ENCODE measurements at regions not wholly inside any gene's neighbourhood (a gene's known extent, or its start where the extent isn't known, plus 50 kb on each side); places are given as distances from the start of the nearest gene placed in this dataset.

- no peaks in the 10 kb centered on the region for H3K27me3 ChIP-seq (ENCODE audit: control insufficient read depth, insufficient read depth, low read length)
- H3K4me3 ChIP-seq (ENCODE audit: low read length), result no peak overlapping the region
- H3K36me3 ChIP-seq (ENCODE audit: insufficient read depth, low read length), result no peaks in the 10 kb centered on the region
- H3K9me3 ChIP-seq (replicated peaks; ENCODE audit: low read length), result no peaks in the 10 kb centered on the region
- no peak overlapping the region for H3K4me2 ChIP-seq (ENCODE audit: low read length)
- no peaks in the 10 kb centered on the region for H3K4me1 ChIP-seq (ENCODE audit: control insufficient read depth, insufficient read depth, low read length)
- no peak overlapping the region for H3K9ac ChIP-seq (ENCODE audit: low read depth, low read length)
Observed at GRCh38 chr18:51659781-51660180, 462.3 kb upstream of the MEX3C start.

GRCh38 chr18:51660188-51660715, 462.8 kb upstream of the MEX3C start:
- Histone ChIP-seq H3K4me2 (ENCODE audit: low read length) (no peak overlapping the region), H3K4me3 (ENCODE audit: low read length) (no peak overlapping the region), H3K4me1 (ENCODE audit: control insufficient read depth, insufficient read depth, low read length) (no peaks in the 10 kb centered on the region), H3K36me3 (ENCODE audit: insufficient read depth, low read length) (no peaks in the 10 kb centered on the region), H3K27me3 (ENCODE audit: control insufficient read depth, insufficient read depth, low read length) (no peaks in the 10 kb centered on the region), H3K9me3 (replicated peaks; ENCODE audit: low read length) (no peaks in the 10 kb centered on the region), H3K9ac (ENCODE audit: low read depth, low read length) (no peak overlapping the region)

- Histone ChIP-seq H3K27me3 (ENCODE audit: control insufficient read depth, insufficient read depth, low read length) (no peaks in the 10 kb centered on the region), H3K36me3 (ENCODE audit: insufficient read depth, low read length) (no peaks in the 10 kb centered on the region), H3K4me3 (ENCODE audit: low read length) (no peak overlapping the region), H3K9me3 (replicated peaks; ENCODE audit: low read length) (no peaks in the 10 kb centered on the region), H3K4me1 (ENCODE audit: control insufficient read depth, insufficient read depth, low read length) (no peaks in the 10 kb centered on the region), H3K4me2 (ENCODE audit: low read length) (no peak overlapping the region), H3K9ac (ENCODE audit: low read depth, low read length) (no peak overlapping the region)
Observed at GRCh38 chr18:51664236-51664635, 466.8 kb upstream of the MEX3C start.

GRCh38 chr18:51666763-51667191, 469.3 kb upstream of the MEX3C start:
- H3K4me2 ChIP-seq (ENCODE audit: low read length), result no peak overlapping the region
- H3K27me3 ChIP-seq (ENCODE audit: control insufficient read depth, insufficient read depth, low read length), result no peaks in the 10 kb centered on the region
- no peak overlapping the region for H3K9ac ChIP-seq (ENCODE audit: low read depth, low read length)
- no peaks in the 10 kb centered on the region for H3K9me3 ChIP-seq (replicated peaks; ENCODE audit: low read length)
- no peak overlapping the region for H3K4me3 ChIP-seq (ENCODE audit: low read length)
- no peaks in the 10 kb centered on the region for H3K36me3 ChIP-seq (ENCODE audit: insufficient read depth, low read length)
- no peaks in the 10 kb centered on the region for H3K4me1 ChIP-seq (ENCODE audit: control insufficient read depth, insufficient read depth, low read length)

GRCh38 chr18:51668101-51668500, 470.6 kb upstream of the MEX3C start:
- no peak overlapping the region for H3K4me2 ChIP-seq (ENCODE audit: low read length)
- no peaks in the 10 kb centered on the region for H3K27me3 ChIP-seq (ENCODE audit: control insufficient read depth, insufficient read depth, low read length)
- H3K36me3 ChIP-seq (ENCODE audit: insufficient read depth, low read length), result no peaks in the 10 kb centered on the region
- H3K4me1 ChIP-seq (ENCODE audit: control insufficient read depth, insufficient read depth, low read length), result no peaks in the 10 kb centered on the region
- no peaks in the 10 kb centered on the region for H3K9me3 ChIP-seq (replicated peaks; ENCODE audit: low read length)
- no peak overlapping the region for H3K4me3 ChIP-seq (ENCODE audit: low read length)
- no peak overlapping the region for H3K9ac ChIP-seq (ENCODE audit: low read depth, low read length)

GRCh38 chr18:51668607-51669006, 471.1 kb upstream of the MEX3C start:
- H3K4me1 ChIP-seq (ENCODE audit: control insufficient read depth, insufficient read depth, low read length), result no peaks in the 10 kb centered on the region
- no peaks in the 10 kb centered on the region for H3K27me3 ChIP-seq (ENCODE audit: control insufficient read depth, insufficient read depth, low read length)
- no peak overlapping the region for H3K4me2 ChIP-seq (ENCODE audit: low read length)
- no peak overlapping the region for H3K9ac ChIP-seq (ENCODE audit: low read depth, low read length)
- no peak overlapping the region for H3K4me3 ChIP-seq (ENCODE audit: low read length)
- H3K9me3 ChIP-seq (replicated peaks; ENCODE audit: low read length), result no peaks in the 10 kb centered on the region
- H3K36me3 ChIP-seq (ENCODE audit: insufficient read depth, low read length), result no peaks in the 10 kb centered on the region

- Histone ChIP-seq H3K36me3 (ENCODE audit: insufficient read depth, low read length) (no peaks in the 10 kb centered on the region), H3K9ac (ENCODE audit: low read depth, low read length) (no peak overlapping the region), H3K4me2 (ENCODE audit: low read length) (no peak overlapping the region), H3K9me3 (replicated peaks; ENCODE audit: low read length) (peaks cover 4% of the 10 kb centered on the region), H3K4me1 (ENCODE audit: control insufficient read depth, insufficient read depth, low read length) (no peaks in the 10 kb centered on the region), H3K4me3 (ENCODE audit: low read length) (no peak overlapping the region), H3K27me3 (ENCODE audit: control insufficient read depth, insufficient read depth, low read length) (no peaks in the 10 kb centered on the region)
Observed at GRCh38 chr18:51686590-51686989, 489.1 kb upstream of the MEX3C start.

- Histone ChIP-seq H3K4me3 (ENCODE audit: low read length) (no peak overlapping the region), H3K9ac (ENCODE audit: low read depth, low read length) (no peak overlapping the region)
Observed at GRCh38 chr18:51687845-51688585, 490.5 kb upstream of the MEX3C start.

GRCh38 chr18:51692612-51693011, 495.1 kb upstream of the MEX3C start:
- peaks cover 4% of the 10 kb centered on the region for H3K9me3 ChIP-seq (replicated peaks; ENCODE audit: low read length)
- no peaks in the 10 kb centered on the region for H3K4me1 ChIP-seq (ENCODE audit: control insufficient read depth, insufficient read depth, low read length)
- H3K27me3 ChIP-seq (ENCODE audit: control insufficient read depth, insufficient read depth, low read length), result no peaks in the 10 kb centered on the region
- no peak overlapping the region for H3K9ac ChIP-seq (ENCODE audit: low read depth, low read length)
- no peaks in the 10 kb centered on the region for H3K36me3 ChIP-seq (ENCODE audit: insufficient read depth, low read length)
- H3K4me3 ChIP-seq (ENCODE audit: low read length), result no peak overlapping the region
- H3K4me2 ChIP-seq (ENCODE audit: low read length), result no peak overlapping the region

More at GRCh38 chr18:51687845-51688585, 490.5 kb upstream of the MEX3C start:
- Histone ChIP-seq H3K36me3 (ENCODE audit: insufficient read depth, low read length) (no peaks in the 10 kb centered on the region), H3K4me1 (ENCODE audit: control insufficient read depth, insufficient read depth, low read length) (no peaks in the 10 kb centered on the region), H3K27me3 (ENCODE audit: control insufficient read depth, insufficient read depth, low read length) (no peaks in the 10 kb centered on the region), H3K4me2 (ENCODE audit: low read length) (no peak overlapping the region), H3K9me3 (replicated peaks; ENCODE audit: low read length) (peaks cover 4% of the 10 kb centered on the region)

GRCh38 chr18:51711298-51711889, 513.9 kb upstream of the MEX3C start:
- Histone ChIP-seq H3K9ac (ENCODE audit: low read depth, low read length) (no peak overlapping the region), H3K9me3 (replicated peaks; ENCODE audit: low read length) (peaks cover 4% of the 10 kb centered on the region), H3K4me3 (ENCODE audit: low read length) (no peak overlapping the region), H3K4me1 (ENCODE audit: control insufficient read depth, insufficient read depth, low read length) (no peaks in the 10 kb centered on the region), H3K4me2 (ENCODE audit: low read length) (no peak overlapping the region), H3K27me3 (ENCODE audit: control insufficient read depth, insufficient read depth, low read length) (no peaks in the 10 kb centered on the region), H3K36me3 (ENCODE audit: insufficient read depth, low read length) (no peaks in the 10 kb centered on the region)

- H3K36me3 ChIP-seq (ENCODE audit: insufficient read depth, low read length), result no peaks in the 10 kb centered on the region
- no peaks in the 10 kb centered on the region for H3K27me3 ChIP-seq (ENCODE audit: control insufficient read depth, insufficient read depth, low read length)
- no peak overlapping the region for H3K4me3 ChIP-seq (ENCODE audit: low read length)
- no peak overlapping the region for H3K4me2 ChIP-seq (ENCODE audit: low read length)
- H3K9me3 ChIP-seq (replicated peaks; ENCODE audit: low read length), result peaks cover 4% of the 10 kb centered on the region
- no peak overlapping the region for H3K9ac ChIP-seq (ENCODE audit: low read depth, low read length)
- H3K4me1 ChIP-seq (ENCODE audit: control insufficient read depth, insufficient read depth, low read length), result no peaks in the 10 kb centered on the region
Observed at GRCh38 chr18:51712821-51713220, 515.3 kb upstream of the MEX3C start.

GRCh38 chr18:51716277-51716676, 518.8 kb upstream of the MEX3C start:
- H3K36me3 ChIP-seq (ENCODE audit: insufficient read depth, low read length), result no peaks in the 10 kb centered on the region
- no peaks in the 10 kb centered on the region for H3K27me3 ChIP-seq (ENCODE audit: control insufficient read depth, insufficient read depth, low read length)
- no peak overlapping the region for H3K4me3 ChIP-seq (ENCODE audit: low read length)
- no peaks in the 10 kb centered on the region for H3K4me1 ChIP-seq (ENCODE audit: control insufficient read depth, insufficient read depth, low read length)
- H3K9ac ChIP-seq (ENCODE audit: low read depth, low read length), result no peak overlapping the region
- H3K9me3 ChIP-seq (replicated peaks; ENCODE audit: low read length), result no peaks in the 10 kb centered on the region
- H3K4me2 ChIP-seq (ENCODE audit: low read length), result no peak overlapping the region
